ENCODE measurements at regions not wholly inside any gene's neighbourhood (a gene's known extent, or its start where the extent isn't known, plus 50 kb on each side); places are given as distances from the start of the nearest gene placed in this dataset.

GRCh38 chr2:58788402-58788801, 547.3 kb upstream of the FANCL start:
- Histone ChIP-seq H3K9ac (ENCODE audit: extremely low read depth, low read length, poor library complexity, severe bottlenecking) (no peak overlapping the region), H3K27me3 (ENCODE audit: control insufficient read depth, insufficient read depth, low read length, poor library complexity, severe bottlenecking) (no peaks in the 10 kb centered on the region), H3K36me3 (ENCODE audit: control insufficient read depth, insufficient read depth, low read length) (no peaks in the 10 kb centered on the region), H3K4me1 (ENCODE audit: control insufficient read depth, insufficient read depth, low read length) (no peaks in the 10 kb centered on the region), H3K27ac (ENCODE audit: low read depth, low read length) (no peak overlapping the region), H3K4me3 (ENCODE audit: low read length) (no peak overlapping the region), H3K9me3 (ENCODE audit: control insufficient read depth, low read length) (no peaks in the 10 kb centered on the region)
- H3K4me1 Mint-ChIP-seq = no peaks in the 10 kb centered on the region
- no peaks in the 10 kb centered on the region for H3K9me3 Mint-ChIP-seq
- 100% methylated on average over 1 of the region's 1 CpG; no CpG with 5 or more reads in 1 of the 2 experiments for WGBS, 2 experiments (ENCODE audit: insufficient coverage in 1 of 2, insufficient read length in 1 of 2)
- no peak overlapping the region for H3K4me3 Mint-ChIP-seq
- no peaks in the 10 kb centered on the region for H3K27me3 Mint-ChIP-seq (ENCODE audit: insufficient read depth)
- no peak for TF ChIP-seq CTCF (conservative IDR thresholded peaks at IDR 0.05)
- peaks cover 1% of the 10 kb centered on the region for H3K36me3 Mint-ChIP-seq (ENCODE audit: low read depth)
- no peak overlapping the region for H3K27ac Mint-ChIP-seq
- DNase-seq = no peak

GRCh38 chr2:58770846-58771245, 529.7 kb upstream of the FANCL start:
- Histone ChIP-seq H3K9ac (ENCODE audit: extremely low read depth, low read length, poor library complexity, severe bottlenecking) (no peak overlapping the region), H3K9me3 (ENCODE audit: control insufficient read depth, low read length) (no peaks in the 10 kb centered on the region), H3K4me3 (ENCODE audit: low read length) (no peak overlapping the region), H3K27ac (ENCODE audit: low read depth, low read length) (no peak overlapping the region), H3K36me3 (ENCODE audit: control insufficient read depth, insufficient read depth, low read length) (no peaks in the 10 kb centered on the region), H3K4me1 (ENCODE audit: control insufficient read depth, insufficient read depth, low read length) (no peaks in the 10 kb centered on the region), H3K27me3 (ENCODE audit: control insufficient read depth, insufficient read depth, low read length, poor library complexity, severe bottlenecking) (no peaks in the 10 kb centered on the region)
- H3K4me3 Mint-ChIP-seq = no peak overlapping the region
- H3K9me3 Mint-ChIP-seq = no peaks in the 10 kb centered on the region
- no peak overlapping the region for H3K27ac Mint-ChIP-seq
- H3K4me1 Mint-ChIP-seq = peaks cover 18% of the 10 kb centered on the region
- 90 to 95% methylated on average over 4 to 5 of the region's 5 CpGs for WGBS, 2 experiments (ENCODE audit: insufficient coverage in 1 of 2, insufficient read length in 1 of 2)
- TF ChIP-seq CTCF (conservative IDR thresholded peaks at IDR 0.05) = no peak
- no peaks in the 10 kb centered on the region for H3K27me3 Mint-ChIP-seq (ENCODE audit: insufficient read depth)
- no peaks in the 10 kb centered on the region for H3K36me3 Mint-ChIP-seq (ENCODE audit: low read depth)
- DNase-seq = no peak

GRCh38 chr2:58769864-58770234, 528.7 kb upstream of the FANCL start:
- no peak overlapping the region for H3K9ac ChIP-seq (ENCODE audit: extremely low read depth, low read length, poor library complexity, severe bottlenecking)
- H3K4me3 ChIP-seq (ENCODE audit: low read length) = no peak overlapping the region
- Mint-ChIP-seq H3K9me3 (no peaks in the 10 kb centered on the region), H3K4me1 (peaks cover 21% of the 10 kb centered on the region), H3K27me3 (ENCODE audit: insufficient read depth) (no peaks in the 10 kb centered on the region), H3K4me3 (no peak overlapping the region), H3K27ac (no peak overlapping the region), H3K36me3 (ENCODE audit: low read depth) (no peaks in the 10 kb centered on the region)
- 94% methylated on average over 3 of the region's 3 CpGs; no CpG with 5 or more reads in 1 of the 2 experiments for WGBS, 2 experiments (ENCODE audit: insufficient coverage in 1 of 2, insufficient read length in 1 of 2)
- H3K9me3 ChIP-seq (ENCODE audit: control insufficient read depth, low read length) = no peaks in the 10 kb centered on the region
- no peaks in the 10 kb centered on the region for H3K36me3 ChIP-seq (ENCODE audit: control insufficient read depth, insufficient read depth, low read length)
- no peaks in the 10 kb centered on the region for H3K27me3 ChIP-seq (ENCODE audit: control insufficient read depth, insufficient read depth, low read length, poor library complexity, severe bottlenecking)
- no peak for TF ChIP-seq CTCF (conservative IDR thresholded peaks at IDR 0.05)
- H3K27ac ChIP-seq (ENCODE audit: low read depth, low read length) = no peak overlapping the region
- no peak for DNase-seq
- no peaks in the 10 kb centered on the region for H3K4me1 ChIP-seq (ENCODE audit: control insufficient read depth, insufficient read depth, low read length)

Measured in endodermal cell (in vitro differentiated cells).